ENCODE measurements at regions not wholly inside any gene's neighbourhood (a gene's known extent, or its start where the extent isn't known, plus 50 kb on each side); places are given as distances from the start of the nearest gene placed in this dataset.

- Histone ChIP-seq H3K9ac (ENCODE audit: extremely low read depth, insufficient read length, low read length) (no peak overlapping the region), H3T11ph (ENCODE audit: low read length) (no peak overlapping the region), H3K27ac (ENCODE audit: insufficient read length, low read depth, low read length) (no peak overlapping the region), H3K9me3 (ENCODE audit: control insufficient read depth, low read depth, low read length) (no peaks in the 10 kb centered on the region), H3K23ac (ENCODE audit: insufficient read length, low read depth, low read length) (no peak overlapping the region), H3K79me2 (ENCODE audit: insufficient read depth, low read length) (no peaks in the 10 kb centered on the region), H3K14ac (ENCODE audit: insufficient read depth, low read length) (no peak overlapping the region), H2BK5ac (ENCODE audit: insufficient read length, low read length) (no peak overlapping the region), H3K4me2 (ENCODE audit: insufficient read depth, insufficient read length, low read length) (no peak overlapping the region), H2BK20ac (ENCODE audit: low read depth, low read length, poor library complexity, severe bottlenecking) (no peak overlapping the region), H4K8ac (replicated peaks; ENCODE audit: insufficient read length, low read depth, low read length) (no peak overlapping the region), H2BK15ac (ENCODE audit: low read depth, low read length) (no peak overlapping the region), H3K56ac (ENCODE audit: insufficient read length, low read depth, low read length) (no peak overlapping the region), H3K79me1 (ENCODE audit: insufficient read depth, low read depth, low read length, poor library complexity, severe bottlenecking) (no peaks in the 10 kb centered on the region), H3K27me3 (ENCODE audit: insufficient read depth, low read length) (no peaks in the 10 kb centered on the region), H4K91ac (ENCODE audit: insufficient read length, low read depth, low read length) (no peak overlapping the region), H2AK5ac (ENCODE audit: insufficient read length, low read length) (no peak overlapping the region), H2BK120ac (ENCODE audit: low read depth, low read length, poor library complexity, severe bottlenecking) (no peak overlapping the region), H4K20me1 (ENCODE audit: control insufficient read depth, insufficient read depth, insufficient read length) (no peaks in the 10 kb centered on the region), H3K23me2 (ENCODE audit: insufficient read length, low read depth, low read length, poor library complexity, severe bottlenecking) (no peaks in the 10 kb centered on the region), H2AFZ (ENCODE audit: low read length) (no peak overlapping the region), H3K4ac (ENCODE audit: low read depth, low read length) (no peak overlapping the region), H2BK12ac (ENCODE audit: insufficient read length, low read depth, low read length) (no peak overlapping the region), H4K5ac (ENCODE audit: insufficient read length, low read depth, low read length) (no peak overlapping the region), H3K4me1 (ENCODE audit: insufficient read depth, low read length) (no peaks in the 10 kb centered on the region), H3K18ac (ENCODE audit: insufficient read length, low read depth, low read length) (no peak overlapping the region)
- H3K4me3 Mint-ChIP-seq: no peak overlapping the region
- no peaks in the 10 kb centered on the region for H3K9me3 Mint-ChIP-seq
- H3K36me3 Mint-ChIP-seq (ENCODE audit: insufficient read depth in 1 of 3, low read depth in 3 of 3): no peaks in the 10 kb centered on the region
- TF ChIP-seq, protein P1, sequence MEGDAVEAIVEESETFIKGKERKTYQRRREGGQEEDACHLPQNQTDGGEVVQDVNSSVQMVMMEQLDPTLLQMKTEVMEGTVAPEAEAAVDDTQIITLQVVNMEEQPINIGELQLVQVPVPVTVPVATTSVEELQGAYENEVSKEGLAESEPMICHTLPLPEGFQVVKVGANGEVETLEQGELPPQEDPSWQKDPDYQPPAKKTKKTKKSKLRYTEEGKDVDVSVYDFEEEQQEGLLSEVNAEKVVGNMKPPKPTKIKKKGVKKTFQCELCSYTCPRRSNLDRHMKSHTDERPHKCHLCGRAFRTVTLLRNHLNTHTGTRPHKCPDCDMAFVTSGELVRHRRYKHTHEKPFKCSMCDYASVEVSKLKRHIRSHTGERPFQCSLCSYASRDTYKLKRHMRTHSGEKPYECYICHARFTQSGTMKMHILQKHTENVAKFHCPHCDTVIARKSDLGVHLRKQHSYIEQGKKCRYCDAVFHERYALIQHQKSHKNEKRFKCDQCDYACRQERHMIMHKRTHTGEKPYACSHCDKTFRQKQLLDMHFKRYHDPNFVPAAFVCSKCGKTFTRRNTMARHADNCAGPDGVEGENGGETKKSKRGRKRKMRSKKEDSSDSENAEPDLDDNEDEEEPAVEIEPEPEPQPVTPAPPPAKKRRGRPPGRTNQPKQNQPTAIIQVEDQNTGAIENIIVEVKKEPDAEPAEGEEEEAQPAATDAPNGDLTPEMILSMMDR (conservative IDR thresholded peaks at IDR 0.05): no peak
- H3K27ac Mint-ChIP-seq: no peak overlapping the region
- H3K4me1 Mint-ChIP-seq: peaks cover 2 to 6% of the 10 kb centered on the region in 2 experiments; a peak in 2 of 4 replicates
- WGBS (ENCODE audit: extremely low coverage, insufficient read length, low lambda C conversion rate): no CpG with 5 or more reads among the region's 2 CpGs
- no peaks in the 10 kb centered on the region for H3K27me3 Mint-ChIP-seq (ENCODE audit: low read depth)
- no peak for DNase-seq
Measured at GRCh38 chr3:74075241-74075640, 450.5 kb upstream of the PDZRN3 start.

Data from H9 (cell line).